ENCODE measurements at regions not wholly inside any gene's neighbourhood (a gene's known extent, or its start where the extent isn't known, plus 50 kb on each side); places are given as distances from the start of the nearest gene placed in this dataset.

DNA sequence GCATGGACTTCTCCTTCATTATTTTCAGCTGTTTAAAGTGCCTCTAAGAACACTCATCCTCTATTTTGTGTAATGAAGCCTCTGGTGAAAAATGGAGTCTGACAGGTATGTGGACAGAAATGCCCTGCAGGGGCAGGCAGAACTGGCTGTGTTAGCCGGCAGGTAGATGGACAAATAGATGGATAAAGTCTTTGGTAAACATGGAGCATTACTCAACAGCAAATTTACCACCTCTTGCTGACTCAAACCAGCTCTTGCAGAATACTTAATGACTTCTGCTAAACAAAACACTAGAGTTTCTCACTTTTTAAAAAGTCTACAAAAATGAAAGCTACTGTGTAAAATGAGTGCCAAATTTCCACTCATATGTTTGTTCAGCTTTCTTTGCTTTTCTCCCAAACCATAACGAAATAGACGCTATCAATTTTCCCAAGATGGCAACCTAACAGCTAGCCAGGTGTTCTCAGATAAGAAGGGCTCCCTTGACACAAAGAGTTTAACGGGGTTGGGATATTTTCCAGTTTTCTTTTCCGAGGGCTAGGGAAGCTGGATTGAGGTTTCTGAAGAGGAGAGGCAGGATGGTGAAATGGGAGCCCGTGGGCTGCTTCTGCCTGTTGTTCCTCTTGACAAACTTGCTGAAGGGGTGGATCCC lies 71.9 kb upstream of the HABP2 start:
- no peak for TF ChIP-seq POLR2AphosphoS5 (IDR thresholded peaks at IDR 0.05; ENCODE audit: low read depth, low read length)
- TF ChIP-seq TAF1 (IDR thresholded peaks at IDR 0.05; ENCODE audit: borderline replicate concordance, insufficient read depth, low read length), result no peak

Measured in PFSK-1 (cell line).